CD1c-positive myeloid dendritic cell (primary cell): ENCODE measurements at regions not wholly inside any gene's neighbourhood (a gene's known extent, or its start where the extent isn't known, plus 50 kb on each side); places are given as distances from the start of the nearest gene placed in this dataset.
A peak's percentile ranks its signal among the peaks of the same experiment; 100 is the strongest.

ENCODE experiments used
- DNase-seq: peaks from one replicate; pipeline ENCODE4 v3.0.0-alpha.2; 2016; ENCODE audit errors: extremely low spot score

GRCh38 chr5:170451747-170452365 lies 52.0 kb upstream of the KCNIP1 start:
- DNase-seq: peak; percentile 68

GRCh38 chr5:170450061-170450669 lies 53.7 kb upstream of the KCNIP1 start:
- DNase-seq: no peak

- no peak for DNase-seq
Measured at GRCh38 chr5:170449232-170449631, 54.6 kb upstream of the KCNIP1 start.

- no peak for DNase-seq
Measured at GRCh38 chr5:170448221-170448620, 55.6 kb upstream of the KCNIP1 start.

- DNase-seq: no peak
Measured at GRCh38 chr5:170446365-170446764, 57.2 kb upstream of the KCNMB1 start.

- DNase-seq: no peak
Measured at GRCh38 chr5:170445936-170446335, 56.8 kb upstream of the KCNMB1 start.

GRCh38 chr5:170444969-170445505 lies 55.9 kb upstream of the KCNMB1 start:
- no peak for DNase-seq

GRCh38 chr5:170444181-170444580 lies 55.0 kb upstream of the KCNMB1 start:
- DNase-seq: no peak

GRCh38 chr5:170443624-170444023 lies 54.5 kb upstream of the KCNMB1 start:
- DNase-seq: no peak

GRCh38 chr5:170442921-170443320 lies 53.8 kb upstream of the KCNMB1 start:
- DNase-seq: no peak

- DNase-seq: no peak
Measured at GRCh38 chr5:170442391-170442790, 53.2 kb upstream of the KCNMB1 start.

- DNase-seq: no peak
Measured at GRCh38 chr5:170441393-170441784, 52.2 kb upstream of the KCNMB1 start.

GRCh38 chr5:170440771-170441392 lies 51.7 kb upstream of the KCNMB1 start:
- no peak for DNase-seq

GRCh38 chr5:170439944-170440269 lies 50.7 kb upstream of the KCNMB1 start:
- DNase-seq: no peak

- DNase-seq: no peak
Measured at GRCh38 chr5:170439223-170439943, 50.2 kb upstream of the KCNMB1 start.
